Ishikawa (cell line): ENCODE measurements at regions not wholly inside any gene's neighbourhood (a gene's known extent, or its start where the extent isn't known, plus 50 kb on each side); places are given as distances from the start of the nearest gene placed in this dataset.

ENCODE experiments used
- EP300 ChIP-seq: IDR thresholded peaks from 2 replicates; pipeline ENCODE4 v1.6.1; 2012; ENCODE audit warnings: borderline replicate concordance
- TCF12 ChIP-seq: IDR thresholded peaks from 2 replicates; pipeline ENCODE4 v1.6.1; 2012; ENCODE audit warnings: low read depth
- TF ChIP-seq, protein P1 (sequence below): IDR thresholded peaks from 2 replicates; pipeline ENCODE4 v1.6.1; 2012; ENCODE audit warnings: low read depth, mild to moderate bottlenecking

DNA sequence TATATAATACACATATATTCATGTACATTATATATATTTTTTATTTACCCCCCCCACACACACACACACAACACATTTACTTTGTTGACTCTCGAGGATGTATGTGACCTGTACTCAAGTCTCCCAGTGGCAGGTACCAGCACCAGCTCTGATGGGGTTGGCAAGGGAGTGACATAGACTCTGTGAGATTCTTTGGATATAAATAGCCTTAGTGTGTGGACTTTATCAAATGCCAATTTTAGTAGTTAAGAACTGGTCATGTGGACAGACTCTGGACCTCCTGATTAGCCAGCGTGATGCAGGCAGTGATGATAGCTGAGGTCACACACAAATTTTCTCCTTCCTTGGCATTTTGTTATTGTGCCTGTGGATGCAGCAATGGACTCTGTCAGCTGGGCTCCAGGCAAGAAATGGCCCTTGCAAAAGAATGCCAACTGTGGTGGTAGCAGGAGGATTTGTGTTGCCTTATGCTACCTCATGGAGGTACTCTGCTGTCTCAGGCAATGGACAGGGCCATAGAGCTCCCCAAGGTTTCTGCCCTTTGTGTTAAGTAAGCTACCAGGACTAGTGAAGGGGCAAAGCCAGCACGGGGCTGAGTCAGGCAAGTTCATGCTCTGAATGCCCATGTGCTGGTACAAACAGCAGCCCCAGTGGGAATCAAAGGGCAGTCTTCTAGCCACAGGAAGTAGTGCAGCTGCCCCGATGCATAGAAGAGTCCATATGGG is 224.6 kb upstream of the ZWINT start:
- TF ChIP-seq EP300 (no peak), TCF12 (no peak)
- TF ChIP-seq, protein P1, sequence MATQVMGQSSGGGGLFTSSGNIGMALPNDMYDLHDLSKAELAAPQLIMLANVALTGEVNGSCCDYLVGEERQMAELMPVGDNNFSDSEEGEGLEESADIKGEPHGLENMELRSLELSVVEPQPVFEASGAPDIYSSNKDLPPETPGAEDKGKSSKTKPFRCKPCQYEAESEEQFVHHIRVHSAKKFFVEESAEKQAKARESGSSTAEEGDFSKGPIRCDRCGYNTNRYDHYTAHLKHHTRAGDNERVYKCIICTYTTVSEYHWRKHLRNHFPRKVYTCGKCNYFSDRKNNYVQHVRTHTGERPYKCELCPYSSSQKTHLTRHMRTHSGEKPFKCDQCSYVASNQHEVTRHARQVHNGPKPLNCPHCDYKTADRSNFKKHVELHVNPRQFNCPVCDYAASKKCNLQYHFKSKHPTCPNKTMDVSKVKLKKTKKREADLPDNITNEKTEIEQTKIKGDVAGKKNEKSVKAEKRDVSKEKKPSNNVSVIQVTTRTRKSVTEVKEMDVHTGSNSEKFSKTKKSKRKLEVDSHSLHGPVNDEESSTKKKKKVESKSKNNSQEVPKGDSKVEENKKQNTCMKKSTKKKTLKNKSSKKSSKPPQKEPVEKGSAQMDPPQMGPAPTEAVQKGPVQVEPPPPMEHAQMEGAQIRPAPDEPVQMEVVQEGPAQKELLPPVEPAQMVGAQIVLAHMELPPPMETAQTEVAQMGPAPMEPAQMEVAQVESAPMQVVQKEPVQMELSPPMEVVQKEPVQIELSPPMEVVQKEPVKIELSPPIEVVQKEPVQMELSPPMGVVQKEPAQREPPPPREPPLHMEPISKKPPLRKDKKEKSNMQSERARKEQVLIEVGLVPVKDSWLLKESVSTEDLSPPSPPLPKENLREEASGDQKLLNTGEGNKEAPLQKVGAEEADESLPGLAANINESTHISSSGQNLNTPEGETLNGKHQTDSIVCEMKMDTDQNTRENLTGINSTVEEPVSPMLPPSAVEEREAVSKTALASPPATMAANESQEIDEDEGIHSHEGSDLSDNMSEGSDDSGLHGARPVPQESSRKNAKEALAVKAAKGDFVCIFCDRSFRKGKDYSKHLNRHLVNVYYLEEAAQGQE, result no peak
